ENCODE measurements at regions not wholly inside any gene's neighbourhood (a gene's known extent, or its start where the extent isn't known, plus 50 kb on each side); places are given as distances from the start of the nearest gene placed in this dataset.

DNA sequence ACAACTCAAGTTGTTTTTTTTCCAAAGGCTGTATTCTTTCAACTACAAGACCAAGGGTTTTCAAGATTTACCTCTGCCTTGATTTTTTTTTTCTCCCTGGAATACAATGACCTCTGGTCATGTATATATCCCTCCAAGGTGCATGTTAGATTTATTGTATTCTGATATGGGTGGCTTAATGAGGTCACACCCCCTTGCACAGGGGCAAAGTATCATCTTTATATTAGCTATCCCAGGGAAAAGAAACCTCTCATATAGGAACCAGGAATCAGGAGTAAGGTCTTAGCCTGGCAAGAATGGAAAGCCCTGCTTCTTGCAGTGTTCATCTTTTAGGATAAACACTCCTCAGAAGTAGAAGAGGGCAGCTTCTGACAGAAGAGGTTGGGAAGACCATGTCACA lies 516.9 kb upstream of the TENM4 start:
- no peak for DNase-seq (ENCODE audit: low spot score)

DNA sequence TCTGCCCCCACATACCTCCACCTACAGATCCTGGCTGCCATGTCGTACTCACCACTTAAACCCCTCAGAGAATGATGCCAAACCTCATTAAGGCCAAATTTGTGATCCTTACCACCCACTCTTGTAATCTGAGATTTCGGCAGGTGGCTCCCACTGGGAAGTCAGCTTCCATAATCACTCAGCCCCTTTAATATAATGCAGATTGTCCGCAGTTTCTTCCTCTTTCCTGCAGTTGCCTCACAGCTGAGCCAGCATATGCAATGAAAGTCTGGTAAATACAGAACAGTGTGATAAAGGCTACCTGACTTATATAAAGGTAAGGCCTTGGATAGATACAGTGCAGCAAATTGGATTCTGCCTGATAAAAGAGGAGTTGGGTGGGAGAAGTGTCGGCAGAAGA lies 515.2 kb upstream of the TENM4 start:
- DNase-seq (ENCODE audit: low spot score) = no peak

GRCh38 chr11:79953629-79954028 lies 512.8 kb upstream of the TENM4 start:
- DNase-seq (ENCODE audit: low spot score) = no peak

- DNase-seq (ENCODE audit: low spot score) = no peak
Observed at GRCh38 chr11:79950741-79951140, 509.9 kb upstream of the TENM4 start.

DNA sequence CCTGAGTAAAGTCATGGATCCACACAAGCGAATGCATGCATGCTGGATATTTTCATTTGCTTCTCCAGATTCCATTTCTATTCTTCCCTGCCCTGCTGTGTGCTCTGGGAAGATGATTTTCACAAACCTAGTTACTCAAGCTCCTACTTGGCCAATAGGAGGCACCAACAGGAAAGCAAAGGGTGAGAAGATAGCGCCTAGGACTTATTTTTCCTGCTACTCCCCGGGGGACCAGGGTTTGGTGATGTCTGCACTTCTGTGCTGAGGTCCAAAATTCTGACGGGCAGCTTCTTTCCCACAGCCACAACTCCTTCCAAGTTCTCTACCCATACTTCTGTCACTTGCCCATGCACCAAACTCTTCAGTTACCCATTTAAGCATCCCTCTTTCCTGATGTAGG lies 509.3 kb upstream of the TENM4 start:
- DNase-seq (ENCODE audit: low spot score) = no peak

GRCh38 chr11:79949574-79949973 lies 508.7 kb upstream of the TENM4 start:
- DNase-seq (ENCODE audit: low spot score) = no peak

GRCh38 chr11:79942646-79943045 lies 501.8 kb upstream of the TENM4 start:
- DNase-seq (ENCODE audit: low spot score) = no peak

GRCh38 chr11:79942090-79942489 lies 501.3 kb upstream of the TENM4 start:
- no peak for DNase-seq (ENCODE audit: low spot score)

- DNase-seq (ENCODE audit: low spot score) = no peak
Observed at GRCh38 chr11:79940974-79941735, 500.3 kb upstream of the TENM4 start.

DNA sequence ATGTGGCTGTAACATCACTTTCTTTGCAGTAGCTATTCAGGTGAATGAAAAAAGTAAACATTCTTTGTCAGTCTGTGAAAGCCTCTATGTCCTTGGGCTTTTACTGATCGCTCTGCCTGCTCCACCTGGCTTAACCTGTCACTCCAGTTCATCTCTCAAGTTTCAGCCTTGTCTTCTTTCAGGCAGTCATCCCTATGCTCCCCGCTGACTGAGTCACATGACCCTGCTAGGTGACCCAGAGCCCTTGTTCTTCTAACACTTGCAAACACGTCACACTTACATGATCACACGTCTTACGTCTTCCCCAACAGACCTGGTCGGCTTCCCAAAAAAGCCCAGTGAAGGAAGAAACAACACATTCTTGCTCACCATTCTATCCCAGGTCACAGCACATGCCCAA lies 499.3 kb upstream of the TENM4 start:
- DNase-seq (ENCODE audit: low spot score) = no peak

GRCh38 chr11:79939111-79939510 lies 498.3 kb upstream of the TENM4 start:
- no peak for DNase-seq (ENCODE audit: low spot score)

GRCh38 chr11:79937676-79938334 lies 497.0 kb upstream of the TENM4 start:
- DNase-seq (ENCODE audit: low spot score) = no peak

- DNase-seq (ENCODE audit: low spot score) = no peak
Observed at GRCh38 chr11:79932612-79933011, 491.8 kb upstream of the TENM4 start.

GRCh38 chr11:79931692-79932091 lies 490.9 kb upstream of the TENM4 start:
- no peak for DNase-seq (ENCODE audit: low spot score)

GRCh38 chr11:79926707-79927106 lies 485.9 kb upstream of the TENM4 start:
- DNase-seq (ENCODE audit: low spot score) = no peak

GRCh38 chr11:79925570-79925969 lies 484.7 kb upstream of the TENM4 start:
- DNase-seq (ENCODE audit: low spot score) = no peak

DNA sequence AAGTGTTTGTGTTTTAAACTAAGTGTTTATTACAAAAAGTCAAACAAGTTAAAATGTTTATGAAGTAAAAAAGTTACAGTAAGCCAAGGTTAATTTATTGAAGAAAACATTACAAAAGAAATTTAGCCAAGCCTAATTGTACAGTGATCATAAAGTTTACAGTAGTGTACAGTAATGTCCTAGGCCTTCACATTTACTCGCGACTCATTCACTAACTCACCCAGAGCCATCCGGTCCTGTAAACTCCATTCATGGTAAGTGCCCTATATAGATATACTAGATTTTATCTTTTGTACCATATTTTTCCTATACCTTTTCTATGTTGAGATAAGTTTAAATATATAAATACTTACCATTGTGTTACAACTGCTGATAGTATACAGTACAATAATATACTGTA lies 481.8 kb upstream of the TENM4 start:
- DNase-seq (ENCODE audit: low spot score) = no peak

DNA sequence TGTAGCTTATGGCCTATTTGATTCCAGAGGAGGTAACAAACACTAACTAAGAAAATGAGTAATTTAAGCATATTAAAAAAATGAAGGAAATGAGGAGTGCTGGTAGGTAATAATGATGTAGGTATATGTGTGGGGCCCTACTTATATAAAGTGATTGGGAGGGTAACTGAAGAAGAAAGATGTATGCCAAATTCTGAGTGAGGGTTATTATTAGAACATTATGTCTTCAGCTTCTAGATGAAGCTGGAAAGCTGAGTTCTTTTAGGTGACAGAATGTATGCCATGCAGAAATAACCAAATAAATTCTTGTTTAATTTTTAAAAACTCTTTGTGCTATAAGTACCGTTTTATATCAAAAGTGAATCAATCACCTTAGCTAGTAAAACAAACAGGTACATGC lies 479.6 kb upstream of the TENM4 start:
- no peak for DNase-seq (ENCODE audit: low spot score)

GRCh38 chr11:79919350-79919749 lies 478.5 kb upstream of the TENM4 start:
- DNase-seq (ENCODE audit: low spot score) = no peak

- no peak for DNase-seq (ENCODE audit: low spot score)
Observed at GRCh38 chr11:79918846-79919245, 478.0 kb upstream of the TENM4 start.

GRCh38 chr11:79906164-79906563 lies 465.3 kb upstream of the TENM4 start:
- DNase-seq (ENCODE audit: low spot score) = no peak

DNA sequence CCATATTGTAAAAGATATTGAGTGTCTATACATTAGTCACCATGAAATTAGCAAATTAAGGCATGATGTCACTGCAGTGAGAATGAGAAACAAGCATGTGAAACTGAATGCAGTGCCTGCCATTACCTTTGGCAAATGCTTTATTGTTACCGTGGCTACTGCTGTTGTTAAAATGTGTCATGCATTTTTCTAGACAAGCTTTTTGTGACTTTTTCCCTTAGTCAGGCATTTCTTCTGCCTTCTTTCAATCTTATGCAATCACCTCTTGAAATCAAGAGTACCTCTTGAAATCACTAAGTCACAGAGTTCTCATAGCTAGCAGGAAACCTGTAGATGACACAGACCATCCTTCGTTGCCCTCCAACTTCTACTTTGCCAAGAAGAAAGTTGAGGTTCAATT lies 461.7 kb upstream of the TENM4 start:
- DNase-seq (ENCODE audit: low spot score) = no peak

DNA sequence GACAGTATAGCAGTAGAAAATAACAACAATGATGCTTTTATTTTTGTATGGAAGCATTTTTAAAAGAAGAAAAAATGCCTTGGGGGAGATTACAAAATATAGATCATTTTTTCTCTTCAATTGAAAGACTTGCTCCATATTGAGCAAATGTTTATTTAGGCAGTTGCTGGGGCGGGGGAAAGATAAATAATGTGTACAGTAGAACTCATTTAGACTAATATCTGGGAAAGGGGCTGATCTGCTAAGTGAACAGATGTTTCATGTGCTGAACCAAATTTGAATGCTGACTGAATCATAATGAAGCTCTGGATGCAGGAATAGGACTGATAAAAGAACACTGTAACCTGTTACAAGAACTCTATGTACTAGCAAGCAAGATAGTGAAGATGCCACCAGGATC lies 457.1 kb upstream of the TENM4 start:
- no peak for DNase-seq (ENCODE audit: low spot score)

DNA sequence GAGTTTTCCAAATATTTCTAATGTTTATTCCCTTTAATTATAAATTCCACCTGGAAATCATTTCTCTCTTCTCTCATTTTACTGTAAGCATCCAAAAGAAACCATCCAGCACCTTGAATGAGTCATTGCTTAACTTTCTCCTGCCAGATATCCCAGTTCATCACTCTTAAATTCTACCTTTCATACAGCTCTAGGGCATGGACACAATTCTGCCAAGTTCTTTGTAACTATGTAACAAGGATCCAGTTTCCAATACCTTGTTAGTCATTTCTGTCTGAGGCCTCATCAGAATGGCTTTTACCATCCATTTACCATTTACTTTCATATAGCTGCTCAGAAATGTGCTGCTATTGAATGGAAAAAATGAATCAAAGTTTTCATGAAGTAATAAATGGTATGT lies 455.4 kb upstream of the TENM4 start:
- DNase-seq (ENCODE audit: low spot score) = no peak

All from CD4-positive, alpha-beta T cell treated with Interleukin-6 at 100 ng/mL for 8 hours (primary cell).